GM18517 (cell line): ENCODE measurements at regions not wholly inside any gene's neighbourhood (a gene's known extent, or its start where the extent isn't known, plus 50 kb on each side); places are given as distances from the start of the nearest gene placed in this dataset.

Source experiments
- ATAC-seq: cut with Tn5 transposase; IDR thresholded peaks from one replicate; pipeline ENCODE4 v1.9.1; 2021; ENCODE audit warnings: mild to moderate bottlenecking, moderate library complexity; ENCODE audit not compliant: unreplicated experiment

DNA sequence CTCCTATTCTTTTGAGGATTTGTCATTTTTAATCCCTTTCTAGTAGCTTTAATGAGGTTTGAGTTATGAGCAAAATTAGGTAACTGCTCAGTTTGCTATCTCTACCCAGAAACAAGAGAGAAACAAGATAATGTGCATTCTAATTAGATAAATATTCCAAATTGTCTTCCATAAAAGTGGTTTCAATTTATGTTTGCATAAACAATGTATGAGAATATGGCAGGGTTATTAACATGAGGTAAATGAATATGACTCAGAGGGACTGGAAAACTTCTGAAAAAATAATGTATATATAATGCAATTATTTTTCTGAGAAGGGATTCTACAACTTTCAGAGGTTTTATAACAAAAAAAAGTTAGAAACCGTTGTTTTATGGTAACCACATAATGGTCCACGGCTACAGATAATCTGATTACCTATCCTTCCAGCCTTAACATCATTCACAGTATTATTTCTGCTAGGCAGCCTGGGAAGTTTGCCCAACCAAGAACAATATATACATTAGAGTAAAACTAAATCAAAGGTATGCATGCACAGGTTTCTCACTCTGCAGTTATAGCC, 101.2 kb downstream of the CRPPA start:
- ATAC-seq, result no peak

DNA sequence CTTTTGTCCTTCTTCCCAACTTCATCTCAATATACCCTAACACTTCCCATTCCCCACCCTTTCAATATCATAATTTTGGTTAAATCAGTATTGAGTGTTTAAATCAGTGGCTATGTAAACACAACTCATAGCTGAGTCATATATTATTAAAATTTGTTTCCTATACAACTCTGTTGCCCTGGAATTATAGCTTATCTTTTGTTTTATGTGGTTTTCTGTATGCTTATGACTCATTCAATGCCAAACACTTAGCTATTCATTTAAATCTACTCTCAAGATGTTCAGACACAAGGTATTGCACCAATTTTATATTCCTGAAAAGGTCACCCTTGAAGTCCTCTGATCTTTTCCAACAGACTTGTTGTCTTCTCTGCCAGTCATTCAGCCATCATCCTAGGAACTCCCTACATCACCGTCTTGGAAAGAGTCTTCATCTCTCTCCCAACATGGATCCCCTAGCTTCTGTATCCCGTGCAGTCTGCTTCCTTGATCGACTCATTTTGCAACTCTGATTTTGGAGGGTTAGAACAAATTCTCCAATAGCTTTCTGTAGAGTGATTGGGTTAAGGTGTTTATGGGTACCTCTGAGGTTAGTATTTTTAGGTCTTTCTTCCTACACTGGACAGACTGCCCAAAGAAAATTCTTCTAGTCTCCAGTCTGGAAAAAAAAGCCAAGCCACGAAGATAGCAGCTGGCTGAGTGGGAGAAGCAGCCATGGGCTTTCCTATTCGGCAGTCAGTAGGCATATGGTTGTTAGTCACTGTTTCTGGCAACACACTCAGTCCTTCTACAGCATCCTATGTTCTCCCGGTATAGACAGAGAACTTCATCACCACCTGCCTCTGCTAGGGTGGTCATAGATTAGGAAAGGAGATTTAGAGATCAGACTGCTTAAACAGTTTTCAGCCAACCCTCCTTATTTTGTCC, 102.1 kb downstream of the CRPPA start:
- ATAC-seq, result no peak

DNA sequence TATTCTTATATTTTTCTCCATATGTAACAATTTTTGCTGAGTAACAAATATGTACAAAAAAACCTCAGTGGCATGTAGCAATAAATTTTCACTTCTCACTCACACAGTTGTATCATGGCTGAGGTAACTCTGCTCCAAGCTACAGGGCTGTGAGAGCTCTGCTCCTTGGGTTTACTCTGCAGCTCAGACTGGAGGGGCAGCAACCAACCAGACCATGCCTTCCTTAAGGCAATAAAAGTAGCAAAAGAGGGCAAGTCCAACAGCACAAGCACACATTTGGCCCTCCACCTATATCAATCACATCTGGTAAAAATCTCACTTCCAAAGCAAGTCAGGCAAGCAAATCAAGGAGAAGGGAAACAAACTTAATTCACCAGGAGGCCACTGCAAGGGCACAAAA, 102.9 kb downstream of the CRPPA start:
- ATAC-seq, result no peak

GRCh38 chr7:16317406-16317805, 103.9 kb downstream of the CRPPA start:
- ATAC-seq, result no peak

DNA sequence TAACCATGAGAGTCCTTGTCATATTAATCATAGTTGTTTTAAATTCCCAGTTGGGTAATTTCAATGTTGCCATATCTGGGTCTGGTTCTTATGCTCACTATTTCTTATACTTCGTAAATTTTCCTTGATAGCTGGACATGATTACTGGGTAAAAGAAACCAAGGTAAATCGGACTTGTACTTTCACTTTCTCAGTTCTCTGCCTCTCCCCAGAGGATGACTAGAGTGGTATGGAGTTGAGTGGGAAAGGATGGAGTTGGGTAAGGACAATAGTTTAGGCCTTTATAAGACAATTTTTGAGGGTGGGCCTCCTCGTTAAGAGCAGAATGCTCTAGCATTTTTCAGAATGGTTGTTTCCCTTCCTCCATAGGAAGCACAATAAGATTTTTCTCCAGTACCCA, 106.1 kb downstream of the CRPPA start:
- ATAC-seq, result no peak

DNA sequence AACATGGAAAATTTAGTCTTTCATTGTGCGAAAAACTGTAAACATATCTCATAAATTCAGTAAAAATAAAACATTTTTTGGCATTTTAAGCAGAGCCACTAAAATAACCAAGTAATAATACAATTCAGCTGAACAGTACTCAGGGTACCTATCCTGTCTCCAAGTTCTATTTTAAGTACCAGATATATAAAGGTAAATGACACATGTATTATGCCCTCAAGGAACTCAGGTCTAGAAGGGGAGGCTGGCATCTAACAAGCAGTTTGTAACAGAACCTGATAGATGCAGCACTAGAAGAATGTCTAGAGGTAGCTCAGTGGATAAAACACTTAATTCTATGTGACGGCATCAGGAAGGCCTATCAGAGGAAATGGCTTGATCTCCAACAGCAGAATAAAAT, 112.2 kb downstream of the CRPPA start:
- ATAC-seq, result no peak

DNA sequence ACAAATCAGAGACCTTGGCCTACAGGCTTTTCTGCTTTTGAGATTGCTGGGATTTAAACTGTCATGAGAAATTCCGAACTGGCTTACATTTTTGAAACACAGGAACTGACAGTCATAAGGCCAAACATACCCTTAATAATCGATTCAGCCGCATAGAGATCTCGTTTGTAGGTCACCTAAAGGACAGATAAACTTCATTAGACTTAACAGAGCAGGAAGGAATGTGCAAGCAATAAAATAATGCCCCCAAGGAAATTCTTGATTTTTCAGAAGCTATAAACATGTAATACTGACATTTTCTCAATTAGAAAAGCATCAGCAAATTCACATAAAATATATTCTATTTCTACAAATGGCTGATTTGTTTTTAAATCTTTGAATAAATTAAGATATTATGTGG, 120.0 kb downstream of the CRPPA start:
- ATAC-seq, result no peak

DNA sequence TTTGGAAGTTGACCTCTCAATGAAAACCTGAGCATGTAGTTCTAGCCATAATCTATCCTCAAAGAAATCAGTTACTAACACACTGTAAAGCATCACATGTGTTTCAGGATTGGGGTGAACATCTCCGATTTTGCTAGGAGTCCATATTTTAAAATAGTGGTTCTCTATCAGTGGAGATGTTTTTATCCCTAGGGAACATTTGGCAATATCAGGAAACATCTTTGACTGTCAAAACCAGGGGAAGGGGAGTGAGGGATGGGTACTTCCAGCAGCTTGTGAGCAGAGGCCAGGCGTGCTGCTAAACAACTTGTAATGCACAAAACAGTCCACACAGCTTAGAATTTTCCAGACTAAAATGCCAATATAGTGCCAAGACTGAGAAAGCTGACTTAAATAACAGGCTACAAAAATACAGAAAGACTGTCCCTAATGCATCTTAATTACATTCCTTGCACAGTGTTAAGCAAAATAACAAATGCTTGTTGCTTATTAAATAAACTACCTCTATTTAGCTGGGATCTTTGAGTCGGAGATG, 120.9 kb downstream of the CRPPA start:
- ATAC-seq, result no peak

GRCh38 chr7:16299853-16300252, 121.5 kb downstream of the CRPPA start:
- ATAC-seq, result no peak

DNA sequence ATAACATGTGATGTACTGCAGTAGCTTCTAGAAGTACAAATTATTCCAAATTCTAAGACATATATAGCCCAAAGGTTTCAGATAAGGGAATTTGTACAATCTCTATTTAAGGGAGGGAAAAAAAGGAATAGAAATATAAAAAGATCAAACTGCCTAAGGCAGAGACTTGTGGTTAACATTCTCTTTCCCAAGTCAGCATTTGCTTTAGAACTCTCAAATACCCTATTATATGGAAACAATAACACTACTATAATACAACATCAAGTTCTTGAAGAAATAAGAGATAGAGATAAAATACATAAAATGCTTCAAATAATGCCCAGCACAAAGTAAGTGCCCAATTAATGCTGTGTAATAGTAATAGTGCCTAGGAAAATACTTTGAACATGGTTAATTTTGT, 123.1 kb downstream of the CRPPA start:
- ATAC-seq, result no peak

GRCh38 chr7:16295558-16295957, 125.8 kb downstream of the CRPPA start:
- ATAC-seq, result no peak

DNA sequence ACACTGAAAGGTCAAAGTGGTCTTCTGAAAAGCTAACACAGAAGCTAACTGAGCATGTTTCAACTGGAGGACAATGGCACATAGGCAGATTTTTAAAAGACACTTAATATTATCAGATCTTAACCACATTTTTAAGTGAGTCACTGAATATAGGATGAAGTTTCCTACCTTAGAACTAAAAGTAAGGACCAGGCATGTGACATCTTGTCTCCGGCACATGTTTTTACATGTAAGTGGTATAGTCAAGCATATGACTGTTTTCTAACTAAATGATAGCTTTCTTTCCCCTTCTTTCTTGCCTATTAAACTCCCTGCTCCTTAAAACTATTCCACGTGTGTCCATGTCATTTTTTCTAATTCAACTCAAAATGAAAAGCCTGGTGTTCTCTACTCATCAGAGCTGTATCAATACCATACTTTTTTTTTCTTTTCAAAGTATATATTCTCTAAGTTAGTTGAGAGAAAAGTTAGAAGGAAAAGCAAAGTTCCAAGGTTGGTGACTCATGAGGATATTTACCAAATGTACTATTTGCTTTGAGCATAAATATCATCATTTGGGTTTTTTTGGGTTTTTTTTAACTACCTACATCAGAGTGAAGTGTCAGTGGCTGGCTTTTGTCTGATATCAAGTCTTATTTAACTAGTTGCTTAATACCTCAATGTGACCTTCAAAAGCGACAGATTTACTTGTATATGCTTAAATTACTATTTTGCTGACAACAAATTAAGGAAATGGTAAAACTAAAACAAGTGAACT, 127.5 kb downstream of the CRPPA start:
- no peak for ATAC-seq

DNA sequence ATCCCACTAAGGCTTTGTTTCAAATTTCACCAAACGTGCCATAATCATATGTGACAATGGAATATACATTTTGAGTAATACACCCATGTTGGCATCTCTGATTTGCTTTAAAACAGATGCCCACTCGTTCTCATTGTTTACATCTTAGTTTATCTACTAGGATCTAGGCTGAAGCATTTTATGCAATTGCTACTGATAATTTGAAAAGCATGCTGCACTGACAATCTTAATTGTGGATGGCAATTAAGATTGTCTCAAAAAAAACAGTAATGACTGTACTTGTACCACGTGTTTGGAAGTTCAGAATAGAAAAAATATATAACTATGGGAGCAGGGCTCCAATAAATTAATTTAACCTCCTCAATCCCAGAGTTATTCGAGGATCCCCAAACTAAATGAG, 136.8 kb downstream of the CRPPA start:
- no peak for ATAC-seq

GRCh38 chr7:16278167-16278787, 143.1 kb downstream of the CRPPA start:
- no peak for ATAC-seq

DNA sequence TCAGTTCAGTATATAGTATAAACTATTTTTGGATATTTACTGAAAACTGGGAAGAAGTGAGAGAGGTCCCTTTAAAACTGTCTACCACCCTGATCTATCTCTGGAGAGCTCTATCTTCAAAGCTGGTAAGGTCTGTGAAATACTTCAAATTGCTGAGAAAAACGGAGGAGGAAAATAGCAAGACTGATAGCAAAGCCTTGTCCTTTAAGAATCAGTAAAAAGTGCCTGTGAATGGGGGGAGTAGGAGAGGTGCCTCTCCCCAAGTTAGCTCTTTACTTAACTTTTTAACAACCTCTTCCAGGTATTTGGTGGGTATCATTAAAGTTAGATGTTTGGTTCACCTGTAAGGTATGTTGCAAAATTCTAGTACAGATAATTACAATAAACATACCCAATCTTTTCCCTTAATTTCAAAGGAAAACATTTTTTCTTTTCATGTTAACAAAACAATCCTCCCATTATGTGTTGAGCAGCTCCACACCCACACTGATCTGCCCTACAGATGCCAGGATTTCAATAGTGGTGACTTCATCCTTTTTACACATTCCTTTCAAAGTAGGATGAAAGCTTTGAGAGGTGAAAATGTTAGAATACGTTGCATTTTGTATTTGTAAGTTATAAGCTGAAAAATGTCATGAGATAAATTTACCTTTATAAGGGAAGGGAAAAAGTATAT, 149.2 kb downstream of the CRPPA start:
- no peak for ATAC-seq

GRCh38 chr7:16271355-16271915, 149.9 kb downstream of the CRPPA start:
- no peak for ATAC-seq

DNA sequence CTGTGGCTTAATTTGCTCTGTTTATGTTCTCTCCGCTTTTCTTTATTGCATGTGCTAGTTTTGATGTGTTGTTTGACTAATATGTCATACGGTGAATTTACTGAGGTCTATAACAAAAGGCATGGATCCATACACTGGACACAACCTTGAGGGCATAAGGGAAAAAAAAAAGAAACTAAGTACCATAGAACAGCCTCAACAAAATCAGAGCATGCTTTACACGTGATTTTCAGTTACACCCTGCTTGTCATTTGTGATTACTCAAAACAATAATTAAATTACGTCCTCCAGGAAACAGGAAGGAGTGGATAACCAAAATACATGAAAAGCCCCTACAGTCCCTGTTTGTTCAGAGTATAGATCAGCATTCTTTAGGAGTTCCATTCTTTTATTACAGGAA, 150.5 kb downstream of the CRPPA start:
- no peak for ATAC-seq

- ATAC-seq, result no peak
These were observed 152.2 kb downstream of the CRPPA start for GRCh38 chr7:16268821-16269768.
